OCI-M1 (cell line): ENCODE measurements at regions not wholly inside any gene's neighbourhood (a gene's known extent, or its start where the extent isn't known, plus 50 kb on each side); places are given as distances from the start of the nearest gene placed in this dataset.
"Not testable (repeated sequence)": the region's sequence is repeated elsewhere in the genome, so short reads cannot be mapped to it uniquely, and the experiment has no call there.

Source experiments
- DNase-seq: peaks from one replicate; lab custom pipeline; 2025; lab: John Stamatoyannopoulos, UW

- DNase-seq, result not testable (repeated sequence)
These were observed 95.5 kb upstream of the PLEKHM1 start for GRCh38 chr17:45585794-45586650.

DNA sequence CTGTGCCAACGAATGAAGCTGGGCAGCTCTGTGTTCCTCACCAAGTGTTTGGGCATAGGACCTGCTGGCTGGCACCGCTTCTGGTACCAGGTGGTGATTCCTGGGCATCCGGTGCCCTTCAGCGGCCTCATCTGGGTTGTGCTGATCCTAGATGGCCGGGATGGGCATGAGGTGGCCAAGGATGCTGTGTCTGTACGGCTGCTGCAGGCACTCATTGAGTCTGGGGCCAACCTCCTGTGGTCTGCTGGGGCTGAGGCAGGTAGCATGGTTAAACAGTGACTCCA lies 96.1 kb upstream of the PLEKHM1 start:
- DNase-seq, result not testable (repeated sequence)

- DNase-seq, result not testable (repeated sequence)
These were observed 102.0 kb upstream of the PLEKHM1 start for GRCh38 chr17:45592433-45592923.

DNA sequence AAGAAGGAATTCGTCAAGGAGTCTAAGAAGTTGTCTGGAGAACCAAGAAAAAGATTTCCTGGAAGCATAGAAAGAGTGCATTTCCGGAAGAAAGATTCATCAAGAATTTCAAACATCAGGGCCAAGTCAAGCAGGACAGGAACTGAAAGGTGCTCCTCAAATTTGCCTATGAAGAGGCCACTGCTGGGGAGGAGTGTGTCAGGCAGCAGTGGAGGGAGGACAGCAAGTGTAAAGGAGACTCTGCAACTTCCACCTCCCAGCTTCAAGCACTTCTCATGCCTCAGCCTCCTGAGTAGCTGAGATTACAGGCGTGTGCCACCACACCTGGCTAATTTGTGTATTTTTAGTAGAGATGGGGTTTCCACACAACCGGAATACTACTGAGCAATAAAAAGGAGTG lies 105.8 kb upstream of the PLEKHM1 start:
- DNase-seq, result not testable (repeated sequence)

GRCh38 chr17:45600052-45601012 lies 109.8 kb upstream of the PLEKHM1 start:
- DNase-seq, result not testable (repeated sequence)

GRCh38 chr17:45601013-45601412 lies 110.5 kb upstream of the PLEKHM1 start:
- DNase-seq, result not testable (repeated sequence)

DNA sequence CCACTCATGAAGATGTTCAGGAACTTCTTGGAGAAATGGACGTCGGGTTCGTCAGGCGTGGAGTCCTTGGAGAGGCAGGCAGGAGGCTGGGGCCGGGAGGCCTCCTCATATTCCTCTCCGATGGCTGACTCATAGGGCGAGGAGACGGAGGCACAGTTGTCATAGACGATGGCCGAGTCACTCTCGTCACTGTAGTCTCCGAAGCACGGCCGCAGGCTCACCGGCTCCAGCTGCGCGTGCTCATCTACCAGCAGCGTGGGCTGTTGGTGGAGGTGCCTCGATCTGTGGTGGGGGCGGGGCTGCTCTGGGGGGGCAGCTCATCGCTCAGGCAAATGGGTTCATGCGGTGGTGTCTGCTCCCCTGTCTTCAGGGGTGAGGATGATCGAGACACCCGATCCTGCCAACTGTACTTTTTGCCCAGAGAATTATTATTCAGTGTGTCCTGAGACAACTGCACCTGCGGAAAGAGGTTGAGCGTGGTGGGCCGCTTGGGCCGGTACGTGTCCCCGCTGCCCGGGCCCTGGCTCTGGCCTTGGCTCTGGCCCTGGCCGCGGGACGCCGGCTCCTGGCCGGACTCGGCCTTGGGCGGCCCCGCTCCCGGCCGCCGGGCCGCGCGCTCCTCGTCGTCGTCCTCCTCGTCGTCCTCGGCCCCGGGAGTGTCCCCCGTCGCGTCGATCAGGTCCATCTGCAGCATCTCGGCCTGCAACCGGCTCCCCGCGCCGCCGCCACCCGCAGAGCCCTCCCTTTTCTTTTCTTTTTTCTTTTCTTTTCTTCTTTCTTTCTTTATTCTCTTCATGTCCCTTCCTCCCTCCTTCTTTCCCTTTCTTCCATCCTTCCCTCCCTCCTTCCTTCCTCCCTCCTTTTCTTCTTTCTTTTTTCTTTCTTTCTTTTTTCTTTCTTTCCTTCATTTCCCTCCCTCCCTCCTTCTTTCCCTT lies 111.4 kb upstream of the PLEKHM1 start:
- not testable (repeated sequence) for DNase-seq

DNA sequence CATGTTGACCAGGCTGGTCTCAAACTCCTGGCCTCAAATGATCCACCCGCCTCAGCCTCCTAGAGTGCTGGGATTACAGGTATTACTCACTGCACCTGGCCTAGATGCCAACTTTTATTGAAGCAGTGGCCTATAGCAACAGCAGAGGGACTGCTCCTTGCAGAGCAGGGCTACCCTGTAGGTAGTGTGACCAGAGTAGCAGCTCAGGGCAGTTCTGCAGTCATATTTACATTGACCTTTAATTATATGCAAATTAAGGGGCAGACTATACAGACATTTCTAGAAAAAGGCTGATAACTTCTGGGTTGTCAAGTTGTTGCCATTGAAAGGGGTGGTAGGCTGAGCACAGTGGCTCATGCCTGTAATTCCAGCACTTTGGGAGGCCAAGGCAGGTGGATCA lies 115.2 kb upstream of the PLEKHM1 start:
- DNase-seq, result not testable (repeated sequence)

DNA sequence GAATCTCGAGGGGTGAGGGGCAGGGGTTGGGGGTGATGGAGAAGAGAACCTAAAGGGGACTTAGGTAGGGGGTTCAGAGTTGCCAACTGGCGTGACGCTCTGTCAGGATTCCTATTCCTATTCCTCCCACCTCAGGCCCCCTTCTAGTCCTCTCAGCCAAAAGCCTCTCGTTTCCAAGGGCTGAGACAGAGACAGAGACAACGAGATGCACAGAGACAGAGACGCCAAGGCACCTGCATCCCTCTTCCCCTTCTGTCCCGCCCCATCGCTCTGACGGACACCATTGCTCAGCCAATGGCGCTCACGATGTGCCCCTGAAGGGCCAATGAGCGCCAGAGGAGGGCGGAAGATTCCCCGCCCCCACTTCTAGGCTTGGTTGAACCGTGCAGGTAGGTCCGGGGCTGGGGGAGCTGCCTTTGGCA lies 129.5 kb upstream of the PLEKHM1 start:
- DNase-seq, result not testable (repeated sequence)

- DNase-seq, result not testable (repeated sequence)
These were observed 129.9 kb upstream of the PLEKHM1 start for GRCh38 chr17:45620468-45620867.

DNA sequence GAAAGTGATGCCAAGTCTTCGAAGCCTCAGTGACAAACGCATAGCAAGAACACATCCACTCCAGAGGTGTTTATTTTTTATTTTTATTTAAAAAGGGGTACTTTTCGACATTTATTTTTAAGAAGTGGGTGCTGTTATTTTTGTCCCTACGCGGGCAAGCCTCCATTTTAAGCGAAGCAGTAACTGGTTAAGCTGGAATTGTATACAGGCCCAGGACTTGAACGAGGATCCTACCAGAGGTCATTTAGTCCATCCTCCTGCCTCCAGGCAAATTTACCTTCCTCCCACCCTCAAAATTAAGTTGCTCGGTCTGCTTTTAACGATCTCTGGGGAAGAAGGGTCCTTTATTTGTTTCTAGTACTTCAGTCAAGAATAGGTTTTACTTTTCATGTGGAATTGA lies 130.6 kb upstream of the PLEKHM1 start:
- not testable (repeated sequence) for DNase-seq

DNA sequence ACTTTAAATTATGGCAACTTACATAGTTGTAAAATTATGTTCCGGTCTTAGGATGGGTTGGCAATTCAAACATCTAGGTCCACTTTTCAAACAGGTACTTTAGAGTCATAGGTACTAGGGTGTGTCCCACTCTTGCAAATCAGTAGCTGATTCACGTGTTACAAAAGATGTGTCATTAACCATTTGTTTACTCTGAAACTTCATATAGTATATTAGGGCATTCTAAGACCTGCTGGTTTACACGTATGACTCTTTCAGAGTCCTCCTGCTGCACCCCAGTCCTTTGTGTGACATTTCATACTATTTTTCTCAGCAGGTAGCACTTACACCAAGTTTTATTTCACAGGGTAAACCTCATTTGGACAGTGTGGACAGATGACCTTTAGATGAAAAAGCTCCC lies 131.8 kb upstream of the PLEKHM1 start:
- not testable (repeated sequence) for DNase-seq

DNA sequence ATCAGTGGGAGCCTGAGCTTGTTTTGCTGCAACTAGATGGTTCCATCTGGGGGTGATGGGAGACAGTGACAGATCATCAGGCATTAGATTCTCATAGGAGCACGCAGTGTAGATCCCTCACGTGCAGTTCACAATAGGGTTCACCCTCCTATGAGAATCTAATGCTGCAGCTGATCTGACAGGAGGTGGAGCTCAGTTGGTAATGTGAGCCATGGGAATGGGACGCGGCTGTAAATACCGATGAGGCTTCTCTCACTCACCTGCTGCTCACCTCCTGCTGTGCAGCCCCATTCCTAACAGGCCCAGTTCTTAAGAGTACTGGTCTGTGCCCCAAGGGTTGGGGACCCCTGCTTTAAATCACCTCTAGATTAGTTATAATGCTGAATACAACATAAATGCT lies 137.5 kb upstream of the PLEKHM1 start:
- no peak for DNase-seq

DNA sequence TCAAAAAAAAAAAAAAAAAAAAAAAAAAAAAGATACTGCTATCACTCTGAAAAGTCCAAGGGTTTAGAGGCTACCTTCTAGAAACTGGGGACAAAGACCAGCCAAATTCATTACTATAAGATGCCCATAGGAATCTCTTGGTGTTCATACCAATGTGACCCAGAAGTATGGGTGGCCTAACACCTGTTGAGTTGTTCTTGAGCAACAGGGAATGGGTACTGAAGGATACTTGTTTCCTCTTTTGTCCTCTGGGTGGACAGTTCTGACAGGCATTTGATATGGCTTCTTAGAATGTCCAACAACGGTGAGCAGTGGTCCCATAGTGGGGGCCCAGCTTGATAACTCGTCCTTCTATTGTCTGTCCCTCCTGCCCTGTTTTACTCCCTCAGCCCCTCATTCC lies 141.4 kb upstream of the PLEKHM1 start:
- DNase-seq, result no peak

- DNase-seq, result no peak
These were observed 144.7 kb upstream of the CRHR1 start for GRCh38 chr17:45639297-45639849.

DNA sequence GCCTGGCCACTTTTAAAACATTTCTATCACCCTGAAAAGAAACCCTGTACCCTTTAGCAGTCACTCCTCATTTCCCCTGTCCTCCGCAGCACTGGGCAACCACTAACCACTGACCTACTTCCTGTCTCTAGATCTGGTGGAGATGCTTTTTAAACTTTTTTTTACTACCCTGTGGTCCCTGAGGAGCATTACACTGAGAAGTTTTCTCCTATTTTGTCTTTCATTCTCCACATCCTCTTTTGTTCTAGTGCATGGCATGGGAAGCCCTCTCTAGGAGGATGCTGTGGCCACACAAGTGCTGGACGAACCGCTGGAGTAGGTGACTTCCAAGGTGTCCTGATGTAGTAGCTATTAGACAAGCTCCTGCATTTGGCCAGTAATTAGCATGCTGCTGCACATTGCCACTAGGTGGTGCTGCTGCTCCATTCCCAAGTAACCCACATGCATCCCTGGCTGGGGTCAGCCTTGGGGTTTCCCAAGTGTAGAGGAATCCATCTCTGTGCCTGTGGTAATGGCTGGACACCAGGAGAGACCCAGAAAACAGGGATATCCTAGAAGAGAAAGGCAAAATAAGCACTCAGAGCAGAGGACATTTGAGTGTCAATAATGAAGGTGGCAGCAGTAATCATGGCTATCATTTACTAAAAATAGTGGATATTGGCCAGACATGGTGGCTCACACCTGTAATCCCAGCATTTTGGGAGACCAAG lies 143.8 kb upstream of the CRHR1 start:
- DNase-seq, result no peak

DNA sequence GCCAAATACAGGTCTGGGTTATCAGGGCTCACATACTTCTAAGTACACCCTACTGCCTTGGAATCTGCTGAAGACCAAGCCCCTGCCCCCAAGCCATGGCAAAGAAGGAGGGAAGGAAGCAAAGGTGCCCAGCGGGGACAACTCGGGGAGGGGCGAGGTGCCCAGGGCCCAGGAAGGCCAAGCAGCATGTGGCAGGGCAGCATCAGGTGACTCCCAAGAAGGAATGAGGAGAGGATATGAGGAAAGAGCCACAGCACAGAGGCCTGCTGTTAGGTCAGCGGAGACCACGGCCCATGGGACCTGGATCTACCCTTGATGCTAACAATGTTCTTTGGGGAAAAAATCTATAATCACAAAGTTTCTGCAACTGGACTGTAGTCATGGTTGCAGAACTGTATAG lies 142.6 kb upstream of the CRHR1 start:
- no peak for DNase-seq

- no peak for DNase-seq
These were observed 140.5 kb upstream of the CRHR1 start for GRCh38 chr17:45643591-45643990.

DNA sequence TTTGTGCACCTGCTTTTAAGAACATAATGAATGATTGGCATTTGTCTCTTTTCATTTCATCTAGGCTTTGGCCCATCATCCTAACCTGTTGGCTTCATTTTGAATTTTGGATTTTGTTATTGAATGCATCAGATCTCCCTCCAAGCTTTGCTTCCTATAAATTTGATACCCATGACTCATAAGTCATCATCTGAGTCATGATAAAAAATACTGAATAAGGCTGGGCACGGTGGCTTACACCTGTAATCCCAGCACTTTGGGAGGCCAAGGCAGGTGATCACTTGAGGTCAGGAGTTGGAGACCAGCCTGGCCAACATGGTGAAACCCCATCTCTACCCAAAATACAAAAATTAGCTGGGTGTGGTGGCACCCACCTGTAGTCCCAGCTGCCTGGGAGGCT lies 139.5 kb upstream of the CRHR1 start:
- not testable (repeated sequence) for DNase-seq

DNA sequence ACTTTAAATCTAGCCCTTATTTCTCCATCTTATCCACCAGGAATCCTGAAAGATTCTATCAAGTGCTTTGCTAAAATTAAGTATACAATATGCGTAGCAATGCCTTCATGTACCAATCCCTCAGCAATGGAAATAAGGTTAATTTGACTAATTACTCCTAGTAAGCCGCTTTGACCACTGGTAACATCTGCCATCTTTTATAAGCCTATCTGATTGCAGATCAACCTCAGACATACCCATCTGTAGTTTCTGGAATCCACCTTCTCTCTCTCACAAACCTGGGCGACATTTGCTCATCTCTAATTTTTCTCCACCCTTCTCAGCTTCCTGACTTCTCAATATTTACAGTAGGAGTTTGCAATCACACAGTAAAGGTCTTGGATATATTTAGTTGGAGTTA lies 138.8 kb upstream of the CRHR1 start:
- no peak for DNase-seq
